ENCODE measurements at regions not wholly inside any gene's neighbourhood (a gene's known extent, or its start where the extent isn't known, plus 50 kb on each side); places are given as distances from the start of the nearest gene placed in this dataset.

DNA sequence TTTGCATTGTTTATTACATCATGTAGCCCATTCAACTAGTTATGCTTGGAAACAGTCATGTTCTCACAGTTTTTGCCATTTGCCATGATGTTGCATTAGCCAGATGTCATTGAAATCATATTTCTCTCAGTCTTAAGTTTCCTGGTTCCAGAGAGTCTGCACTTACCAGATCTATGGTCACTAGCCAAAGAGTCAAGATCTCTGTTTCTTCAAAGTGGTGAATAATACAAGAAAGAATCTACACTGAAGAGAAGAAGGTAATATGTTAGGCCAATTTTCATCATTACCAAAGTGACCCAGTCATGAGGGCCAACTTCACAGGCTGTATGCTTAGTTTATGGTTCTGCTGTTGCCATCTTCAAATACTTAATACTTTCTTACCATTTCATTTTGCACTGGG, 89.0 kb upstream of the PHYHIPL start:
- TF ChIP-seq POLR2A (IDR thresholded peaks at IDR 0.05; ENCODE audit: low read depth) = no peak
- TF ChIP-seq CTCF (IDR thresholded peaks at IDR 0.05) = no peak

All from esophagus muscularis mucosa (tissue), 3 donors.